Nephron progenitor cell (in vitro differentiated cells): ENCODE measurements at regions not wholly inside any gene's neighbourhood (a gene's known extent, or its start where the extent isn't known, plus 50 kb on each side); places are given as distances from the start of the nearest gene placed in this dataset.

Source experiments
- DNase-seq: peaks from one replicate; pipeline ENCODE4 v3.0.0; 2021
- H3K27ac Mint-ChIP-seq: 2 replicates; pipeline ENCODE4 v1.8.0; 2021; ENCODE audit warnings: mild to moderate bottlenecking, moderate library complexity, mixed read lengths
- H3K27me3 Mint-ChIP-seq: 2 replicates; pipeline ENCODE4 v1.8.0; 2021; ENCODE audit warnings: mild to moderate bottlenecking, low read depth, mixed read lengths; ENCODE audit not compliant: poor library complexity
- H3K36me3 Mint-ChIP-seq: 2 replicates; pipeline ENCODE4 v1.8.0; 2021; ENCODE audit warnings: low read depth, mixed read lengths
- H3K4me1 Mint-ChIP-seq: 2 replicates; pipeline ENCODE4 v1.8.0; 2021; ENCODE audit warnings: mixed read lengths
- H3K4me3 Mint-ChIP-seq: 2 replicates; pipeline ENCODE4 v1.8.0; 2021; ENCODE audit warnings: mild to moderate bottlenecking, moderate library complexity, mixed read lengths
- H3K9me3 Mint-ChIP-seq: 2 replicates; pipeline ENCODE4 v1.8.0; 2021; ENCODE audit warnings: mild to moderate bottlenecking, moderate library complexity, mixed read lengths
- CTCF ChIP-seq: fragments of 200-600 bp; sonication (generic); IDR thresholded peaks from 2 replicates; pipeline ENCODE4 v1.5.0; 2021; ENCODE audit warnings: antibody characterized with exemption

DNA sequence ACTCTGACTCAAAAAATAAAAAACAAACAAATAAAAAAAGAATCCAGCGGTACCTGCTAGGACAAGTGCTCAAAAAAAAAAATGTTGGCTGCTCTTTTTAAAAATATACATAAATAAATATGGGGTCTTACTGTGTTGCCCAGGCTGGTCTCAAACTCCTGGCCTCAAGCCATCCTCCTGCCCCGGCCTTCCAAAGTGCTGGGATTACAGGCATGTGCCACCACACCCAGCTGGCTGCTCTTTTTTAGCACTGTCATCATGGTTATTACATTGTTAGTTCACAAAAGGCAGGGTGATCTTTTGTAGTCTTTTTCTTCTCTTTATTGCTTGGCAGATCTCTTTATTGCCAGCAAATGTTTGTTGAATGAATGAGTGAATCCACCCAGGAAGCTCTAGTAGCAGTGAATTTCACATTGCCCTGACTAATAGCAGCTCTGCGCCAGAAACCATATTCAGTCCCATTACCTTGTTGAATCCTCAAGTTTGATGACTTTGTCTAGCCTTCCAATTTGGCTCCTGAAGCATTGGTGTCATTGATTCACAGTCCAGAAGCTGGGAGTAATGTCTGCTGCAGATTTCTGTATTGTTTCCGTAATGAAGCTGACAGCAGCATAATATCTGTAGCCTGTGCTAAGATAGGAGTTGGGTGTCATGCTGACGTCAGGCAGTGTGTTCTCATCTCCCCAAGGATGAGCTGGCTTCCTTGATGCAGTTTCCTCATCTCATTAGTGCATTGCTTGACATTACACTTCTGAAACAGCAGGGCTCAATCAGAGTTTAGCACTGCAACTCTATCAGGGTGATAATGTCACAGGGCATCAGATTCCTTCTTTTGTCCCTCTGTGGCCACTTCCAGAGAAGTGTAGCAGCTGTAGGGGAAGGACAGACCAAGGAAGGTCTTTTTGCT, 84.9 kb upstream of the TGM3 start:
- Mint-ChIP-seq H3K4me1 (peaks cover 13% of the 10 kb centered on the region), H3K9me3 (no peaks in the 10 kb centered on the region), H3K27ac (no peak overlapping the region), H3K27me3 (peaks cover 2% of the 10 kb centered on the region), H3K36me3 (no peaks in the 10 kb centered on the region), H3K4me3 (no peak overlapping the region)
- no peak for DNase-seq
- TF ChIP-seq CTCF: no peak

GRCh38 chr20:2212456-2213015, 83.3 kb upstream of the TGM3 start:
- Mint-ChIP-seq H3K36me3 (no peaks in the 10 kb centered on the region), H3K4me3 (no peak overlapping the region), H3K27ac (no peak overlapping the region), H3K27me3 (peaks cover 2% of the 10 kb centered on the region), H3K4me1 (peaks cover 13% of the 10 kb centered on the region), H3K9me3 (no peaks in the 10 kb centered on the region)
- no peak for DNase-seq
- TF ChIP-seq CTCF: no peak

DNA sequence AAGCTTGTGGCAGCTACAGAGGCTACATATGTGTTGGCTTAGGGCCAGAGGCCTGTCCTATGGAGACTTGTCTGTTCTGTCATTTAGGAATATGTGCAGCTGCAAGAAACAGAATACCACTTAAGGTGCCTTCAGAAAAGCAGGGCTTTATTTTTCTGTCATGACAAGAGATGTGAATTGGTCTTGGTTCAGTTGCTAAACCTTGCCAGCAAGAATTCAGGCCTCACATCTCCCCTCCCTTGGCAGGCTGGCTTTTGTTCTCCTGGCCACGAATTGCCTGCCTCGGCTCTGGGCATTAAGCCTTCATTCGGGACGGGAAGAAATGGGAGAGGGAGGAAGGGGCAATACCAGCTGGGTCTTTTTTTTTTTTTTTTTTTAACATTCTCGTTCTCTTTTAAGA, 82.4 kb upstream of the TGM3 start:
- Mint-ChIP-seq H3K27ac (no peak overlapping the region), H3K27me3 (peaks cover 2% of the 10 kb centered on the region), H3K36me3 (no peaks in the 10 kb centered on the region), H3K9me3 (peaks cover 4% of the 10 kb centered on the region), H3K4me3 (no peak overlapping the region), H3K4me1 (peaks cover 14% of the 10 kb centered on the region)
- no peak for TF ChIP-seq CTCF
- no peak for DNase-seq

- TF ChIP-seq CTCF: no peak
- no peak for DNase-seq
- Mint-ChIP-seq H3K36me3 (peaks cover 8% of the 10 kb centered on the region), H3K27me3 (peaks cover 4% of the 10 kb centered on the region), H3K4me1 (peaks cover 11% of the 10 kb centered on the region), H3K4me3 (no peak overlapping the region), H3K9me3 (peaks cover 31% of the 10 kb centered on the region), H3K27ac (no peak overlapping the region)
Measured at GRCh38 chr20:2217857-2218539, 77.8 kb upstream of the TGM3 start.

DNA sequence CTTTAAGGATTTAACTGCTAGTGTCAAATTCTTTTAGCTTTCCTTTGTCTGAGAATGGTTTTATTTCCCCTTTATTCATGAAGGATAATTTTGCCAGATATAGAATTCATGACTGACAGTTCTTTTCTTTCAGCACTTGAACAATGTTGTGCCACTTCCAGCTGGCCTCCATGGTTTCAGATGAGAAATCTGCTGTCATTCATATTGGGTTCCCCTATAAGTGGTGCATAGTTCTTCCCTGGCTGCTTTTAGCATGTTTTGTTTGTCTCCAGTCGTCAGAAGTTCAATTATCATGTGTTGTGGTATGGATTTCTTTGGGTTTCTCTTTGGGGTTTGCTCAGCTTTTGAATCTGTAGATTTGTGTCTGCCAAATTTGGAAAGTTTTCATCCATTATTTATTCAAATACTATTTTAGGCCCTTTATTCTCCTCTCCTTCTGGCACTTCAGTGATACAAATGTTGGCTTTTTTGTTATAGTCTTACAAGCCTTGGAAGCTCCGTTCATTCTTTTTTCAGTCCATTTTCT, 76.3 kb upstream of the TGM3 start:
- H3K4me3 Mint-ChIP-seq: no peak overlapping the region
- no peak for DNase-seq
- peaks cover 13% of the 10 kb centered on the region for H3K27me3 Mint-ChIP-seq
- H3K9me3 Mint-ChIP-seq: peaks cover 31% of the 10 kb centered on the region
- no peak for TF ChIP-seq CTCF
- H3K27ac Mint-ChIP-seq: no peak overlapping the region
- peaks cover 11% of the 10 kb centered on the region for H3K4me1 Mint-ChIP-seq
- H3K36me3 Mint-ChIP-seq: peaks cover 8% of the 10 kb centered on the region
